Astrocyte (in vitro differentiated cells and primary cell): ENCODE measurements at regions not wholly inside any gene's neighbourhood (a gene's known extent, or its start where the extent isn't known, plus 50 kb on each side); places are given as distances from the start of the nearest gene placed in this dataset.

ENCODE experiments used
- EZH2 ChIP-seq: IDR thresholded peaks from 2 replicates; pipeline ENCODE4 v1.6.1; 2012; ENCODE audit warnings: mild to moderate bottlenecking, low read length, inconsistent platforms; ENCODE audit not compliant: insufficient read depth
- TF ChIP-seq, protein P1 (sequence below): IDR thresholded peaks from 2 replicates; pipeline ENCODE4 v1.5.1; 2011; ENCODE audit warnings: low read depth, mild to moderate bottlenecking, inconsistent platforms, low read length, moderate library complexity; ENCODE audit not compliant: insufficient read depth

DNA sequence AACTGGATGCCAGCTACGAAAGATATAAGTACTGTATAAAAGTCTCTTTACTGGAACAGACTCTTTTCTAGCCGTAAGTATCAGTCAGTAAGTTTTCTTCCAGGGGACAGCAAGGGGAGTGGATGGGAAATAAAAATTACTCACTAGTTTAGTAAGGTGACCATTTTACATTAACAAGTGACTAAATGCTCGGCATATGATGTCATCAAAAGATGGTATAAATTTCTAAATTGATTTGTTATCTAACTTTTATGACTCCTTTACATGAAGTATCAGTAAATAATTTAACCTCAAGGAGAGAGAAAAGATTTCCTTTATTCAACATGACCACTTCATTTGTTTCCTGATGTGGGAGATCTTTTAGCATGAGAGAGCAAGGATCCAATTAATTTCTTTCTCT, 859.0 kb upstream of the LRRTM1 start:
- TF ChIP-seq, protein P1, sequence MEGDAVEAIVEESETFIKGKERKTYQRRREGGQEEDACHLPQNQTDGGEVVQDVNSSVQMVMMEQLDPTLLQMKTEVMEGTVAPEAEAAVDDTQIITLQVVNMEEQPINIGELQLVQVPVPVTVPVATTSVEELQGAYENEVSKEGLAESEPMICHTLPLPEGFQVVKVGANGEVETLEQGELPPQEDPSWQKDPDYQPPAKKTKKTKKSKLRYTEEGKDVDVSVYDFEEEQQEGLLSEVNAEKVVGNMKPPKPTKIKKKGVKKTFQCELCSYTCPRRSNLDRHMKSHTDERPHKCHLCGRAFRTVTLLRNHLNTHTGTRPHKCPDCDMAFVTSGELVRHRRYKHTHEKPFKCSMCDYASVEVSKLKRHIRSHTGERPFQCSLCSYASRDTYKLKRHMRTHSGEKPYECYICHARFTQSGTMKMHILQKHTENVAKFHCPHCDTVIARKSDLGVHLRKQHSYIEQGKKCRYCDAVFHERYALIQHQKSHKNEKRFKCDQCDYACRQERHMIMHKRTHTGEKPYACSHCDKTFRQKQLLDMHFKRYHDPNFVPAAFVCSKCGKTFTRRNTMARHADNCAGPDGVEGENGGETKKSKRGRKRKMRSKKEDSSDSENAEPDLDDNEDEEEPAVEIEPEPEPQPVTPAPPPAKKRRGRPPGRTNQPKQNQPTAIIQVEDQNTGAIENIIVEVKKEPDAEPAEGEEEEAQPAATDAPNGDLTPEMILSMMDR = no peak
- no peak for TF ChIP-seq EZH2
